NCI-H2171 treated with DMSO at 0.1 percent for 48 hours (cell line): ENCODE measurements at regions not wholly inside any gene's neighbourhood (a gene's known extent, or its start where the extent isn't known, plus 50 kb on each side); places are given as distances from the start of the nearest gene placed in this dataset.

ENCODE experiments used
- DNase-seq: peaks from one replicate; lab custom pipeline; 2025; lab: John Stamatoyannopoulos, UW

GRCh38 chr3:162193148-162194095, 696.8 kb downstream of the OTOL1 start:
- DNase-seq = no peak

- no peak for DNase-seq
Observed at GRCh38 chr3:162195147-162195546, 698.5 kb downstream of the OTOL1 start.

GRCh38 chr3:162196964-162197363, 700.4 kb downstream of the OTOL1 start:
- DNase-seq = no peak

- DNase-seq = no peak
Observed at GRCh38 chr3:162200836-162201235, 704.2 kb downstream of the OTOL1 start.

- no peak for DNase-seq
Observed at GRCh38 chr3:162206648-162207047, 710.0 kb downstream of the OTOL1 start.

- no peak for DNase-seq
Observed at GRCh38 chr3:162211470-162211869, 714.9 kb downstream of the OTOL1 start.

- DNase-seq = no peak
Observed at GRCh38 chr3:162213196-162213595, 716.6 kb downstream of the OTOL1 start.

- no peak for DNase-seq
Observed at GRCh38 chr3:162213956-162214355, 717.3 kb downstream of the OTOL1 start.

GRCh38 chr3:162217647-162218046, 721.0 kb downstream of the OTOL1 start:
- DNase-seq = no peak

GRCh38 chr3:162218479-162218878, 721.9 kb downstream of the OTOL1 start:
- DNase-seq = no peak

GRCh38 chr3:162224746-162225145, 728.1 kb downstream of the OTOL1 start:
- no peak for DNase-seq

GRCh38 chr3:162236949-162237348, 740.3 kb downstream of the OTOL1 start:
- DNase-seq = no peak

- DNase-seq = no peak
Observed at GRCh38 chr3:162250782-162251181, 754.2 kb downstream of the OTOL1 start.

GRCh38 chr3:162262129-162262528, 765.5 kb downstream of the OTOL1 start:
- no peak for DNase-seq

- DNase-seq = no peak
Observed at GRCh38 chr3:162263596-162263995, 767.0 kb downstream of the OTOL1 start.

- no peak for DNase-seq
Observed at GRCh38 chr3:162269636-162270458, 773.2 kb downstream of the OTOL1 start.

- no peak for DNase-seq
Observed at GRCh38 chr3:162274070-162274469, 777.5 kb downstream of the OTOL1 start.

- DNase-seq = no peak
Observed at GRCh38 chr3:162278834-162279233, 782.2 kb downstream of the OTOL1 start.

- DNase-seq = no peak
Observed at GRCh38 chr3:162285259-162285658, 788.7 kb downstream of the OTOL1 start.

GRCh38 chr3:162287600-162287999, 791.0 kb downstream of the OTOL1 start:
- no peak for DNase-seq

- DNase-seq = no peak
Observed at GRCh38 chr3:162292409-162292808, 795.8 kb downstream of the OTOL1 start.

GRCh38 chr3:162295323-162295983, 798.8 kb downstream of the OTOL1 start:
- no peak for DNase-seq
